Endothelial cell of umbilical vein (primary cell): ENCODE measurements at regions not wholly inside any gene's neighbourhood (a gene's known extent, or its start where the extent isn't known, plus 50 kb on each side); places are given as distances from the start of the nearest gene placed in this dataset.

ENCODE experiments used
- BruUV-seq: library from RNA; stranded (reverse); fragments of 400-500 nt; replicated peaks from 2 replicates; lab custom pipeline; 2021; lab: Mats Ljungman, UMichigan
- CTCF ChIA-PET: fragments of 300-600, 350-600 bp; sonication (Branson Sonifier 250); formaldehyde crosslinking; loops from one replicate; lab custom pipeline; 2021; ENCODE audit warnings: antibody characterized with exemption, inconsistent platforms; lab: Charles Lee
- POLR2A ChIA-PET: fragments of 300-600, 350-600 bp; sonication (Branson Sonifier 250); formaldehyde crosslinking; loops from one replicate; lab custom pipeline; 2021; ENCODE audit warnings: antibody characterized with exemption, inconsistent platforms; lab: Charles Lee
- DNase-seq: peaks from one replicate; pipeline ENCODE4 v3.0.0-alpha.2; 2011; ENCODE audit warnings: low read depth, low spot score
- FAIRE-seq: peaks from 2 replicates; lab custom pipeline; 2011; peaks lifted over from hg19 to GRCh38; lab: Jason Lieb, UNC
- H2AFZ ChIP-seq: 2 replicates; pipeline ENCODE4 v1.6.0; 2012; ENCODE audit warnings: low read depth, low read length, control low read depth, inconsistent platforms
- H3K27ac ChIP-seq: 2 replicates; pipeline ENCODE4 v1.5.1; 2011; ENCODE audit warnings: low read depth, mild to moderate bottlenecking, control low read depth, low read length, moderate library complexity; ENCODE audit not compliant: insufficient read depth
- H3K27me3 ChIP-seq, 2 experiments: 2 replicates each; pipeline versions ENCODE4 v1.6.0 to v1.6.1; 2011; ENCODE audit warnings: low read length in 2 of 2, mixed read lengths in 1 of 2; ENCODE audit not compliant: control insufficient read depth in 2 of 2, insufficient read depth in 2 of 2
- H3K36me3 ChIP-seq, 2 experiments: 2 replicates in 1 of 2; 3 replicates in 1 of 2; pipeline ENCODE4 v1.5.1; 2011; ENCODE audit warnings: low read length in 2 of 2, mild to moderate bottlenecking in 1 of 2, moderate library complexity in 1 of 2; ENCODE audit not compliant: control insufficient read depth in 2 of 2, insufficient read depth in 2 of 2; ENCODE audit errors: extremely low read depth in 1 of 2
- H3K4me1 ChIP-seq: 3 replicates; pipeline ENCODE4 v1.5.1; 2011; ENCODE audit warnings: mild to moderate bottlenecking, low read length; ENCODE audit not compliant: control insufficient read depth, insufficient read depth; ENCODE audit errors: extremely low read depth
- H3K4me2 ChIP-seq: 2 replicates; pipeline ENCODE4 v1.6.1; 2011; ENCODE audit warnings: low read length, control low read depth, mixed read lengths; ENCODE audit not compliant: insufficient read depth
- H3K4me3 ChIP-seq, 3 experiments: fragments of 200-600 bp in 1 of 3; sonication (generic), shearing (Covaris generic) in 1 of 3; replicated peaks in 1 of 3; 2 replicates each; pipeline ENCODE4 v1.5.1; 2011 to 2016; ENCODE audit warnings: control low read depth in 3 of 3, low read length in 3 of 3, mild to moderate bottlenecking in 2 of 3, inconsistent platforms in 1 of 3, low read depth in 1 of 3, moderate library complexity in 1 of 3; ENCODE audit not compliant: insufficient read depth in 1 of 3
- H3K79me2 ChIP-seq: 2 replicates; pipeline ENCODE4 v1.6.0; 2012; ENCODE audit warnings: low read length, inconsistent platforms; ENCODE audit not compliant: control insufficient read depth, insufficient read depth
- H3K9ac ChIP-seq: replicated peaks from 2 replicates; pipeline ENCODE3; 2011; ENCODE audit warnings: low read length, control low read depth; ENCODE audit not compliant: insufficient read depth; ENCODE audit errors: extremely low read depth
- H3K9me1 ChIP-seq: replicated peaks from 3 replicates; pipeline ENCODE4 v1.6.0; 2011; ENCODE audit warnings: mild to moderate bottlenecking, low read length; ENCODE audit not compliant: control insufficient read depth, insufficient read depth; ENCODE audit errors: extremely low read depth
- H3K9me3 ChIP-seq: replicated peaks from 2 replicates; pipeline ENCODE4 v1.5.1; 2012; ENCODE audit warnings: low read length, inconsistent platforms; ENCODE audit not compliant: control insufficient read depth, insufficient read depth
- H4K20me1 ChIP-seq: replicated peaks from 2 replicates; pipeline ENCODE3; 2011; ENCODE audit warnings: mild to moderate bottlenecking, low read length; ENCODE audit not compliant: control insufficient read depth, insufficient read depth; ENCODE audit errors: extremely low read depth
- CTCF ChIP-seq, 2 donors: IDR thresholded peaks; 1 replicate in 1 of 2; 2 replicates in 1 of 2; pipeline ENCODE4 v1.5.1; 2011; ENCODE audit warnings: low read length in 2 of 2, mild to moderate bottlenecking in 2 of 2, moderate library complexity in 2 of 2, control low read depth in 1 of 2, inconsistent platforms in 1 of 2, low read depth in 1 of 2; ENCODE audit not compliant: insufficient read depth in 1 of 2; ENCODE audit errors: extremely low read depth in 1 of 2
- EZH2 ChIP-seq: IDR thresholded peaks from 2 replicates; pipeline ENCODE4 v1.6.1; 2012; ENCODE audit warnings: borderline replicate concordance, low read depth, mild to moderate bottlenecking, moderate library complexity, low read length, inconsistent platforms; ENCODE audit not compliant: severe bottlenecking
- FOS ChIP-seq: IDR thresholded peaks from 2 replicates; pipeline ENCODE4 v1.6.1; 2011; ENCODE audit warnings: mild to moderate bottlenecking, low read length, moderate library complexity, borderline replicate concordance; ENCODE audit not compliant: insufficient read depth
- GATA2 ChIP-seq: IDR thresholded peaks from 2 replicates; pipeline ENCODE4 v1.7.0; 2011; ENCODE audit warnings: low read depth, mild to moderate bottlenecking, moderate library complexity, mixed read lengths, low read length; ENCODE audit not compliant: insufficient read length, insufficient read depth
- JUN ChIP-seq: IDR thresholded peaks from 2 replicates; pipeline ENCODE4 v1.6.1; 2011; ENCODE audit warnings: borderline replicate concordance, low read depth; ENCODE audit not compliant: insufficient read length, insufficient read depth
- MYC ChIP-seq: IDR thresholded peaks from one replicate; pipeline ENCODE4 v1.6.1; 2011; ENCODE audit warnings: mild to moderate bottlenecking, low read depth, low read length
- POLR2A ChIP-seq: IDR thresholded peaks from 2 replicates; pipeline ENCODE4 v1.6.1; 2012; ENCODE audit warnings: low read depth, mild to moderate bottlenecking, control low read depth, low read length
- POLR2AphosphoS5 ChIP-seq: IDR thresholded peaks from 2 replicates; pipeline ENCODE4 v1.6.1; 2012; ENCODE audit warnings: low read depth, mild to moderate bottlenecking, control low read depth, low read length, moderate library complexity; ENCODE audit not compliant: insufficient read depth
- dilution Hi-C: fragments of 300-500 bp; cut with MboI; formaldehyde crosslinking; loops from one replicate; pipeline ENCODE4 v1.15.0; 2019; ENCODE audit warnings: low sequenced_read_pairs; ENCODE audit not compliant: extremely low pct_ligation_motif_present
- intact Hi-C: fragments of 100-400 bp; cut with micrococcal nuclease; formaldehyde crosslinking; loops from one replicate; pipeline ENCODE4 v1.10.0; 2022
- TF ChIP-seq, protein P1 (sequence below): IDR thresholded peaks from 2 replicates; pipeline ENCODE4 v1.6.1; 2011; ENCODE audit not compliant: insufficient read depth, insufficient read length

GRCh38 chr4:124433044-124433443, 279.5 kb downstream of the ANKRD50 start:
- ChIA-PET POLR2A (interaction anchor here (2.3 kb wide), 1 partner anchor 99 kb away, joined by 9 read pairs; no protein-coding TSS in a partner anchor), CTCF (interaction anchor here (0.8 to 3.7 kb wide), 3 partner anchors 45 to 207 kb away, joined by 3 to 39 read pairs (median 4); no protein-coding TSS in a partner anchor)
- intact Hi-C loops (loop anchor here (1.0 to 10.0 kb wide), 5 partner anchors 45 to 1306 kb away; partner anchors contain the start of gene ANKRD50), dilution Hi-C loops (no loop called here)
- H3K9me3 ChIP-seq: no peaks in the 10 kb centered on the region
- H3K4me1 ChIP-seq: peaks cover 75% of the 10 kb centered on the region
- TF ChIP-seq EZH2 (no peak), JUN (no peak), MYC (no peak), CTCF (IDR thresholded peaks at IDR 0.05; ENCODE audit: extremely low read depth in 1 of 2, insufficient read depth in 1 of 2, low read depth in 1 of 2, low read length in 2 of 2) (no peak), GATA2 (no peak), POLR2A (peak; percentile 54), POLR2AphosphoS5 (peak; percentile 14), FOS (no peak)
- TF ChIP-seq, protein P1, sequence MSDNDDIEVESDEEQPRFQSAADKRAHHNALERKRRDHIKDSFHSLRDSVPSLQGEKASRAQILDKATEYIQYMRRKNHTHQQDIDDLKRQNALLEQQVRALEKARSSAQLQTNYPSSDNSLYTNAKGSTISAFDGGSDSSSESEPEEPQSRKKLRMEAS: no peak
- no peak overlapping the region for H2AFZ ChIP-seq
- peak overlapping the region; percentile 87 for H3K9ac ChIP-seq
- H4K20me1 ChIP-seq: no peaks in the 10 kb centered on the region
- peaks cover 8% of the 10 kb centered on the region for H3K79me2 ChIP-seq
- peak overlapping the region; percentile 98 for H3K27ac ChIP-seq
- DNase-seq: no peak
- H3K27me3 ChIP-seq: no peaks in the 10 kb centered on the region
- no peak for FAIRE-seq
- no peaks in the 10 kb centered on the region for H3K36me3 ChIP-seq
- H3K4me2 ChIP-seq: peak overlapping the region; percentile 68
- no TSS peak for BruUV-seq
- H3K4me3 ChIP-seq: peak overlapping the region in 1 of 3 experiments; percentile 4
- no peaks in the 10 kb centered on the region for H3K9me1 ChIP-seq
